Epithelial cell of esophagus (primary cell): ENCODE measurements at regions not wholly inside any gene's neighbourhood (a gene's known extent, or its start where the extent isn't known, plus 50 kb on each side); places are given as distances from the start of the nearest gene placed in this dataset.

ENCODE experiments used
- DNase-seq: peaks from one replicate; pipeline ENCODE4 v3.0.0; 2010; ENCODE audit warnings: low read depth
- H3K4me3 ChIP-seq: 2 replicates; pipeline ENCODE4 v1.5.1; 2011; ENCODE audit warnings: mild to moderate bottlenecking, low read length, control low read depth
- CTCF ChIP-seq: IDR thresholded peaks from 2 replicates; pipeline ENCODE4 v1.5.1; 2011; ENCODE audit warnings: low read depth, mild to moderate bottlenecking, low read length, control low read depth, inconsistent platforms; ENCODE audit not compliant: insufficient read depth; ENCODE audit errors: missing control alignments

DNA sequence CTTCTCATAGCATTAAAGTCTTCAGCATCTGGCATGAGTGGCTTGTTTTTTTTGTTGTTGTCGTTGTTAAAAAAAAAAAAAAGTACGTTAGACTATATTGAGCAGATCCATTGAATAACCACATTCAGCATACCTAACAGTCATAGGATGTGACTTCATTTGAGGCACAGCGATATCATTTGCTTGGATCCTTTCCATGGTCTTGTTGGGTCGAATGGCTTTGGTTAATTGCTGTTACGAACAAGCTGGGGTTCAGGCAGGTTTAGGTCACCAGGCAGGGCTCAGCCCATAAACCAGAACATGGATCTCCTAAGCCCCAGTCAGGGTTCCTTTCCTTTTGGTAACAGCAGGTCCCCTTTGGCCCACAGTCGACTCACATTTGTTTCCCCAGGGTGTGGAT is 76.2 kb downstream of the POLR2M start:
- H3K4me3 ChIP-seq: no peak overlapping the region
- no peak for TF ChIP-seq CTCF
- no peak for DNase-seq

DNA sequence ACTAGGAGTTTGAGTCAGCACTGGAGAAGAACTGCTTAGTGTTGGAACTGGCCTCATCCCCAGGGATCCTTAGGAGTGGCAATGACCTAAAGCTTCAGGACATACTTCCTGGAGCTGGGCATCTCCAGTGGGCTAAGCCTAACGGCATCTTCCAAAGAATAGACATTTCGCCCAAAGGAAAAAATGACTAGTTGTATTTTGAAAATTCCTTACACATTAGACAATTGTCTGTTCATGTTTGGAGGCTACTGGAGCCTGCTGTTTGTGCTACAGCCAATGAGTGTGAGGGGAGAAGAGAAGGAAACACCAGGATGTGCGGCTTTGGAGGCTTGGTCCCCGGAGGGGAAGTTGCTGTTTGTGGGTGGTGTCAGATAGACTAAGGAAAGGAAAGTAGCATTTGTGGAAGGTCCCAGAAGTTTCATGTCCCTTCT is 77.6 kb downstream of the POLR2M start:
- TF ChIP-seq CTCF: no peak
- DNase-seq: peak; percentile 75
- H3K4me3 ChIP-seq: no peak overlapping the region

- H3K4me3 ChIP-seq: no peak overlapping the region
- TF ChIP-seq CTCF: no peak
- no peak for DNase-seq
Observed at GRCh38 chr15:57785039-57785438, 78.5 kb downstream of the POLR2M start.

- peak; percentile 39 for DNase-seq
- no peak overlapping the region for H3K4me3 ChIP-seq
- no peak for TF ChIP-seq CTCF
Observed at GRCh38 chr15:57785959-57786358, 79.4 kb downstream of the POLR2M start.

GRCh38 chr15:57789225-57789624 is 82.7 kb downstream of the POLR2M start:
- no peak overlapping the region for H3K4me3 ChIP-seq
- DNase-seq: no peak
- no peak for TF ChIP-seq CTCF

- DNase-seq: peak; percentile 86
- H3K4me3 ChIP-seq: no peak overlapping the region
- no peak for TF ChIP-seq CTCF
Observed at GRCh38 chr15:57792724-57793449, 86.4 kb downstream of the POLR2M start.

DNA sequence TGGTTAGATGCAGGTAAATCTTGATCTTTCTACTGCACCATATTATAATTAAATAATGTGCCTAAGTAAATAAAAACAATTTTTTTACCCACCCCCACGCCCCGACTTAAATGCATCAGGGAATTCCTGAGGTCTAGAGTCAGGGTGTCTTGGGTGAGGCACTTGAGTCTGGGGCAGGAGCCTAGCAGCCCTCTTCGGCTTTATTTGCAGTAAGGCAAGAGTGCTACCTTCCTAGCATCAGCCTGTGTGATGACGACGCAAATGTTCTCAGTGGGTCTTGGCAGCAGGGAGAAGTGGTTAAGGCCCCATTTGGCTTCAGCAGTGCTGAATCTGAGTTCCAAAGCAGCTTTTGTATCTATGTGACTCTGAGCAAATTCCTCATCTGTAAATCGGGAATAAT is 88.7 kb downstream of the POLR2M start:
- no peak for DNase-seq
- H3K4me3 ChIP-seq: no peak overlapping the region
- no peak for TF ChIP-seq CTCF
